ENCODE measurements at regions not wholly inside any gene's neighbourhood (a gene's known extent, or its start where the extent isn't known, plus 50 kb on each side); places are given as distances from the start of the nearest gene placed in this dataset.

- no peaks in the 10 kb centered on the region for H3K27me3 ChIP-seq (ENCODE audit: control insufficient read depth in 5 of 5, insufficient read depth in 4 of 5, low read length in 5 of 5)
- H3K4me3 ChIP-seq (ENCODE audit: low read depth in 1 of 5, low read length in 5 of 5) = no peak overlapping the region
- no peak overlapping the region for H3K9ac ChIP-seq (ENCODE audit: low read length in 5 of 5)
- H3K36me3 ChIP-seq (ENCODE audit: control insufficient read depth in 5 of 5, insufficient read depth in 5 of 5, low read length in 5 of 5) = no peaks in the 10 kb centered on the region
- H3K27ac ChIP-seq (ENCODE audit: low read depth, low read length) = no peak overlapping the region
- H3K4me1 ChIP-seq (ENCODE audit: control insufficient read depth in 5 of 5, insufficient read depth in 5 of 5, low read length in 5 of 5) = no peaks in the 10 kb centered on the region
- H3K9me3 ChIP-seq (ENCODE audit: control insufficient read depth in 5 of 5, low read length in 5 of 5) = peaks cover 0 to 3% (median 0%) of the 10 kb centered on the region in 5 donors
Measured at GRCh38 chr3:168655611-168656010, 559.9 kb upstream of the GOLIM4 start.

GRCh38 chr3:168654700-168655099 lies 559.0 kb upstream of the GOLIM4 start:
- H3K9ac ChIP-seq (ENCODE audit: low read length in 5 of 5) = no peak overlapping the region
- peaks cover 0 to 3% (median 0%) of the 10 kb centered on the region in 5 donors for H3K9me3 ChIP-seq (ENCODE audit: control insufficient read depth in 5 of 5, low read length in 5 of 5)
- no peaks in the 10 kb centered on the region for H3K27me3 ChIP-seq (ENCODE audit: control insufficient read depth in 5 of 5, insufficient read depth in 4 of 5, low read length in 5 of 5)
- no peak overlapping the region for H3K27ac ChIP-seq (ENCODE audit: low read depth, low read length)
- no peaks in the 10 kb centered on the region for H3K36me3 ChIP-seq (ENCODE audit: control insufficient read depth in 5 of 5, insufficient read depth in 5 of 5, low read length in 5 of 5)
- H3K4me3 ChIP-seq (ENCODE audit: low read depth in 1 of 5, low read length in 5 of 5) = no peak overlapping the region
- H3K4me1 ChIP-seq (ENCODE audit: control insufficient read depth in 5 of 5, insufficient read depth in 5 of 5, low read length in 5 of 5) = no peaks in the 10 kb centered on the region

GRCh38 chr3:168653255-168653654 lies 557.5 kb upstream of the GOLIM4 start:
- no peak overlapping the region for H3K4me3 ChIP-seq (ENCODE audit: low read depth in 1 of 5, low read length in 5 of 5)
- H3K27me3 ChIP-seq (ENCODE audit: control insufficient read depth in 5 of 5, insufficient read depth in 4 of 5, low read length in 5 of 5) = no peaks in the 10 kb centered on the region
- no peaks in the 10 kb centered on the region for H3K36me3 ChIP-seq (ENCODE audit: control insufficient read depth in 5 of 5, insufficient read depth in 5 of 5, low read length in 5 of 5)
- no peak overlapping the region for H3K9ac ChIP-seq (ENCODE audit: low read length in 5 of 5)
- no peaks in the 10 kb centered on the region for H3K4me1 ChIP-seq (ENCODE audit: control insufficient read depth in 5 of 5, insufficient read depth in 5 of 5, low read length in 5 of 5)
- peaks cover 0 to 3% (median 0%) of the 10 kb centered on the region in 5 donors for H3K9me3 ChIP-seq (ENCODE audit: control insufficient read depth in 5 of 5, low read length in 5 of 5)
- H3K27ac ChIP-seq (ENCODE audit: low read depth, low read length) = no peak overlapping the region

- Histone ChIP-seq H3K9me3 (ENCODE audit: control insufficient read depth in 5 of 5, low read length in 5 of 5) (no peaks in the 10 kb centered on the region), H3K27me3 (ENCODE audit: control insufficient read depth in 5 of 5, insufficient read depth in 4 of 5, low read length in 5 of 5) (no peaks in the 10 kb centered on the region), H3K27ac (ENCODE audit: low read depth, low read length) (no peak overlapping the region), H3K4me3 (ENCODE audit: low read depth in 1 of 5, low read length in 5 of 5) (no peak overlapping the region), H3K9ac (ENCODE audit: low read length in 5 of 5) (no peak overlapping the region), H3K36me3 (ENCODE audit: control insufficient read depth in 5 of 5, insufficient read depth in 5 of 5, low read length in 5 of 5) (no peaks in the 10 kb centered on the region), H3K4me1 (ENCODE audit: control insufficient read depth in 5 of 5, insufficient read depth in 5 of 5, low read length in 5 of 5) (no peaks in the 10 kb centered on the region)
Measured at GRCh38 chr3:168648321-168648720, 552.6 kb upstream of the GOLIM4 start.

GRCh38 chr3:168647582-168647981 lies 551.9 kb upstream of the GOLIM4 start:
- Histone ChIP-seq H3K4me3 (ENCODE audit: low read depth in 1 of 5, low read length in 5 of 5) (no peak overlapping the region), H3K4me1 (ENCODE audit: control insufficient read depth in 5 of 5, insufficient read depth in 5 of 5, low read length in 5 of 5) (no peaks in the 10 kb centered on the region), H3K9ac (ENCODE audit: low read length in 5 of 5) (no peak overlapping the region), H3K9me3 (ENCODE audit: control insufficient read depth in 5 of 5, low read length in 5 of 5) (no peaks in the 10 kb centered on the region), H3K36me3 (ENCODE audit: control insufficient read depth in 5 of 5, insufficient read depth in 5 of 5, low read length in 5 of 5) (no peaks in the 10 kb centered on the region), H3K27me3 (ENCODE audit: control insufficient read depth in 5 of 5, insufficient read depth in 4 of 5, low read length in 5 of 5) (no peaks in the 10 kb centered on the region), H3K27ac (ENCODE audit: low read depth, low read length) (no peak overlapping the region)

- H3K9ac ChIP-seq (ENCODE audit: low read length in 5 of 5) = no peak overlapping the region
- no peaks in the 10 kb centered on the region for H3K9me3 ChIP-seq (ENCODE audit: control insufficient read depth in 5 of 5, low read length in 5 of 5)
- H3K27ac ChIP-seq (ENCODE audit: low read depth, low read length) = no peak overlapping the region
- no peaks in the 10 kb centered on the region for H3K27me3 ChIP-seq (ENCODE audit: control insufficient read depth in 5 of 5, insufficient read depth in 4 of 5, low read length in 5 of 5)
- no peaks in the 10 kb centered on the region for H3K4me1 ChIP-seq (ENCODE audit: control insufficient read depth in 5 of 5, insufficient read depth in 5 of 5, low read length in 5 of 5)
- no peaks in the 10 kb centered on the region for H3K36me3 ChIP-seq (ENCODE audit: control insufficient read depth in 5 of 5, insufficient read depth in 5 of 5, low read length in 5 of 5)
- H3K4me3 ChIP-seq (ENCODE audit: low read depth in 1 of 5, low read length in 5 of 5) = no peak overlapping the region
Measured at GRCh38 chr3:168645180-168645579, 549.5 kb upstream of the GOLIM4 start.

GRCh38 chr3:168628549-168628948 lies 532.8 kb upstream of the GOLIM4 start:
- Histone ChIP-seq H3K4me1 (ENCODE audit: control insufficient read depth in 5 of 5, insufficient read depth in 5 of 5, low read length in 5 of 5) (no peaks in the 10 kb centered on the region), H3K9ac (ENCODE audit: low read length in 5 of 5) (no peak overlapping the region), H3K27me3 (ENCODE audit: control insufficient read depth in 5 of 5, insufficient read depth in 4 of 5, low read length in 5 of 5) (no peaks in the 10 kb centered on the region), H3K36me3 (ENCODE audit: control insufficient read depth in 5 of 5, insufficient read depth in 5 of 5, low read length in 5 of 5) (no peaks in the 10 kb centered on the region), H3K4me3 (ENCODE audit: low read depth in 1 of 5, low read length in 5 of 5) (no peak overlapping the region), H3K27ac (ENCODE audit: low read depth, low read length) (no peak overlapping the region), H3K9me3 (ENCODE audit: control insufficient read depth in 5 of 5, low read length in 5 of 5) (no peaks in the 10 kb centered on the region)

- Histone ChIP-seq H3K36me3 (ENCODE audit: control insufficient read depth in 5 of 5, insufficient read depth in 5 of 5, low read length in 5 of 5) (no peaks in the 10 kb centered on the region), H3K4me3 (ENCODE audit: low read depth in 1 of 5, low read length in 5 of 5) (no peak overlapping the region), H3K27me3 (ENCODE audit: control insufficient read depth in 5 of 5, insufficient read depth in 4 of 5, low read length in 5 of 5) (no peaks in the 10 kb centered on the region), H3K27ac (ENCODE audit: low read depth, low read length) (no peak overlapping the region), H3K9ac (ENCODE audit: low read length in 5 of 5) (no peak overlapping the region), H3K9me3 (ENCODE audit: control insufficient read depth in 5 of 5, low read length in 5 of 5) (no peaks in the 10 kb centered on the region), H3K4me1 (ENCODE audit: control insufficient read depth in 5 of 5, insufficient read depth in 5 of 5, low read length in 5 of 5) (no peaks in the 10 kb centered on the region)
Measured at GRCh38 chr3:168625477-168625876, 529.8 kb upstream of the GOLIM4 start.

- Histone ChIP-seq H3K4me3 (ENCODE audit: low read depth in 1 of 5, low read length in 5 of 5) (no peak overlapping the region), H3K27me3 (ENCODE audit: control insufficient read depth in 5 of 5, insufficient read depth in 4 of 5, low read length in 5 of 5) (no peaks in the 10 kb centered on the region), H3K27ac (ENCODE audit: low read depth, low read length) (no peak overlapping the region), H3K4me1 (ENCODE audit: control insufficient read depth in 5 of 5, insufficient read depth in 5 of 5, low read length in 5 of 5) (no peaks in the 10 kb centered on the region), H3K36me3 (ENCODE audit: control insufficient read depth in 5 of 5, insufficient read depth in 5 of 5, low read length in 5 of 5) (no peaks in the 10 kb centered on the region), H3K9me3 (ENCODE audit: control insufficient read depth in 5 of 5, low read length in 5 of 5) (no peaks in the 10 kb centered on the region), H3K9ac (ENCODE audit: low read length in 5 of 5) (no peak overlapping the region)
Measured at GRCh38 chr3:168624892-168625448, 529.2 kb upstream of the GOLIM4 start.

- Histone ChIP-seq H3K4me1 (ENCODE audit: control insufficient read depth in 5 of 5, insufficient read depth in 5 of 5, low read length in 5 of 5) (no peaks in the 10 kb centered on the region), H3K27ac (ENCODE audit: low read depth, low read length) (no peak overlapping the region), H3K9ac (ENCODE audit: low read length in 5 of 5) (no peak overlapping the region), H3K27me3 (ENCODE audit: control insufficient read depth in 5 of 5, insufficient read depth in 4 of 5, low read length in 5 of 5) (no peaks in the 10 kb centered on the region), H3K9me3 (ENCODE audit: control insufficient read depth in 5 of 5, low read length in 5 of 5) (no peaks in the 10 kb centered on the region), H3K36me3 (ENCODE audit: control insufficient read depth in 5 of 5, insufficient read depth in 5 of 5, low read length in 5 of 5) (no peaks in the 10 kb centered on the region), H3K4me3 (ENCODE audit: low read depth in 1 of 5, low read length in 5 of 5) (no peak overlapping the region)
Measured at GRCh38 chr3:168624195-168624594, 528.5 kb upstream of the GOLIM4 start.

- Histone ChIP-seq H3K9me3 (ENCODE audit: control insufficient read depth in 5 of 5, low read length in 5 of 5) (no peaks in the 10 kb centered on the region), H3K9ac (ENCODE audit: low read length in 5 of 5) (no peak overlapping the region), H3K4me1 (ENCODE audit: control insufficient read depth in 5 of 5, insufficient read depth in 5 of 5, low read length in 5 of 5) (no peaks in the 10 kb centered on the region), H3K36me3 (ENCODE audit: control insufficient read depth in 5 of 5, insufficient read depth in 5 of 5, low read length in 5 of 5) (no peaks in the 10 kb centered on the region), H3K4me3 (ENCODE audit: low read depth in 1 of 5, low read length in 5 of 5) (no peak overlapping the region), H3K27ac (ENCODE audit: low read depth, low read length) (no peak overlapping the region), H3K27me3 (ENCODE audit: control insufficient read depth in 5 of 5, insufficient read depth in 4 of 5, low read length in 5 of 5) (no peaks in the 10 kb centered on the region)
Measured at GRCh38 chr3:168622795-168623194, 527.1 kb upstream of the GOLIM4 start.
